ENCODE measurements at regions not wholly inside any gene's neighbourhood (a gene's known extent, or its start where the extent isn't known, plus 50 kb on each side); places are given as distances from the start of the nearest gene placed in this dataset.

- Histone ChIP-seq H3K36me3 (replicated peaks in 1 of 2; ENCODE audit: control insufficient read depth in 2 of 2, insufficient read depth in 2 of 2, low read length in 2 of 2) (no peaks in the 10 kb centered on the region), H4K91ac (ENCODE audit: low read depth, low read length, poor library complexity) (no peak overlapping the region), H3K14ac (ENCODE audit: low read length) (no peak overlapping the region), H3K18ac (ENCODE audit: low read length) (peak overlapping the region; percentile 44), H3K4ac (ENCODE audit: low read length) (no peak overlapping the region), H3K9me3 (replicated peaks in 1 of 2; ENCODE audit: control insufficient read depth in 2 of 2, insufficient read depth in 1 of 2, low read depth in 1 of 2, low read length in 2 of 2) (no peaks in the 10 kb centered on the region), H3K27ac (replicated peaks; ENCODE audit: low read length) (peak overlapping the region; percentile 48), H3K9ac (ENCODE audit: low read depth, low read length, poor library complexity) (no peak overlapping the region), H2BK5ac (ENCODE audit: low read length) (peak overlapping the region; percentile 66), H4K8ac (ENCODE audit: low read depth, low read length) (no peak overlapping the region), H3K4me1 (ENCODE audit: control insufficient read depth in 2 of 2, insufficient read depth in 1 of 2, low read depth in 1 of 2, low read length in 2 of 2) (peaks cover 11 to 12% of the 10 kb centered on the region in 2 donors), H3K23ac (ENCODE audit: low read depth, low read length, poor library complexity) (no peak overlapping the region), H3K4me3 (ENCODE audit: low read length in 2 of 2) (peak overlapping the region in 1 of 2 donors; percentile 21), H2AK5ac (ENCODE audit: low read depth, low read length) (no peak overlapping the region), H2BK15ac (ENCODE audit: low read length) (no peak overlapping the region), H2BK120ac (ENCODE audit: low read depth, low read length) (no peak overlapping the region), H3K4me2 (ENCODE audit: insufficient read depth, low read length, poor library complexity, severe bottlenecking) (peak overlapping the region; percentile 40), H2AFZ (ENCODE audit: low read length) (peak overlapping the region; percentile 93), H2BK12ac (ENCODE audit: low read length) (no peak overlapping the region), H3K27me3 (ENCODE audit: control insufficient read depth in 3 of 3, insufficient read depth in 3 of 3, low read depth in 1 of 3, low read length in 3 of 3) (peaks cover 0 to 7% (median 0%) of the 10 kb centered on the region in 3 experiments), H3K79me1 (ENCODE audit: low read depth, low read length) (no peaks in the 10 kb centered on the region)
- no CpG with 5 or more reads among the region's 4 CpGs for WGBS, 2 donors (ENCODE audit: extremely low coverage in 2 of 2, insufficient read length in 2 of 2, insufficient replicate concordance in 1 of 2)
- DNase-seq (ENCODE audit: low spot score), result no peak
Observed at GRCh38 chr4:26238426-26238777, 82.4 kb upstream of the RBPJ start.

- Histone ChIP-seq H3K36me3 (replicated peaks in 1 of 2; ENCODE audit: control insufficient read depth in 2 of 2, insufficient read depth in 2 of 2, low read length in 2 of 2) (no peaks in the 10 kb centered on the region), H3K79me1 (ENCODE audit: low read depth, low read length) (no peaks in the 10 kb centered on the region), H3K18ac (ENCODE audit: low read length) (peak overlapping the region; percentile 44), H2BK120ac (ENCODE audit: low read depth, low read length) (no peak overlapping the region), H2AFZ (ENCODE audit: low read length) (peak overlapping the region; percentile 93), H3K27me3 (ENCODE audit: control insufficient read depth in 3 of 3, insufficient read depth in 3 of 3, low read depth in 1 of 3, low read length in 3 of 3) (peaks cover 0 to 7% (median 0%) of the 10 kb centered on the region in 3 experiments), H2AK5ac (ENCODE audit: low read depth, low read length) (no peak overlapping the region), H3K27ac (replicated peaks; ENCODE audit: low read length) (peak overlapping the region; percentile 48), H3K23ac (ENCODE audit: low read depth, low read length, poor library complexity) (no peak overlapping the region), H2BK5ac (ENCODE audit: low read length) (peak overlapping the region; percentile 66), H2BK12ac (ENCODE audit: low read length) (no peak overlapping the region), H3K4me1 (ENCODE audit: control insufficient read depth in 2 of 2, insufficient read depth in 1 of 2, low read depth in 1 of 2, low read length in 2 of 2) (peaks cover 11 to 12% of the 10 kb centered on the region in 2 donors), H3K4me3 (ENCODE audit: low read length in 2 of 2) (peak overlapping the region in 1 of 2 donors; percentile 21), H3K14ac (ENCODE audit: low read length) (no peak overlapping the region), H4K8ac (ENCODE audit: low read depth, low read length) (no peak overlapping the region), H3K9ac (ENCODE audit: low read depth, low read length, poor library complexity) (peak overlapping the region; percentile 12), H3K9me3 (replicated peaks in 1 of 2; ENCODE audit: control insufficient read depth in 2 of 2, insufficient read depth in 1 of 2, low read depth in 1 of 2, low read length in 2 of 2) (no peaks in the 10 kb centered on the region), H2BK15ac (ENCODE audit: low read length) (no peak overlapping the region), H3K4me2 (ENCODE audit: insufficient read depth, low read length, poor library complexity, severe bottlenecking) (peak overlapping the region; percentile 40), H4K91ac (ENCODE audit: low read depth, low read length, poor library complexity) (no peak overlapping the region), H3K4ac (ENCODE audit: low read length) (no peak overlapping the region)
- DNase-seq (ENCODE audit: low spot score), result peak; percentile 58
- no CpG with 5 or more reads among the region's 12 CpGs for WGBS, 2 donors (ENCODE audit: extremely low coverage in 2 of 2, insufficient read length in 2 of 2, insufficient replicate concordance in 1 of 2)
Observed at GRCh38 chr4:26238778-26239679, 81.8 kb upstream of the RBPJ start.

GRCh38 chr4:26239801-26240200 is 81.0 kb upstream of the RBPJ start:
- Histone ChIP-seq H3K9ac (ENCODE audit: low read depth, low read length, poor library complexity) (no peak overlapping the region), H3K23ac (ENCODE audit: low read depth, low read length, poor library complexity) (no peak overlapping the region), H2BK120ac (ENCODE audit: low read depth, low read length) (no peak overlapping the region), H3K27me3 (ENCODE audit: control insufficient read depth in 3 of 3, insufficient read depth in 3 of 3, low read depth in 1 of 3, low read length in 3 of 3) (peaks cover 0 to 7% (median 0%) of the 10 kb centered on the region in 3 experiments), H2BK12ac (ENCODE audit: low read length) (no peak overlapping the region), H3K14ac (ENCODE audit: low read length) (no peak overlapping the region), H3K4me3 (ENCODE audit: low read length in 2 of 2) (no peak overlapping the region), H3K4me2 (ENCODE audit: insufficient read depth, low read length, poor library complexity, severe bottlenecking) (no peak overlapping the region), H2BK5ac (ENCODE audit: low read length) (no peak overlapping the region), H3K9me3 (replicated peaks in 1 of 2; ENCODE audit: control insufficient read depth in 2 of 2, insufficient read depth in 1 of 2, low read depth in 1 of 2, low read length in 2 of 2) (no peaks in the 10 kb centered on the region), H3K27ac (replicated peaks; ENCODE audit: low read length) (no peak overlapping the region), H4K91ac (ENCODE audit: low read depth, low read length, poor library complexity) (no peak overlapping the region), H2AFZ (ENCODE audit: low read length) (no peak overlapping the region), H3K18ac (ENCODE audit: low read length) (no peak overlapping the region), H3K4ac (ENCODE audit: low read length) (no peak overlapping the region), H3K79me1 (ENCODE audit: low read depth, low read length) (no peaks in the 10 kb centered on the region), H3K36me3 (replicated peaks in 1 of 2; ENCODE audit: control insufficient read depth in 2 of 2, insufficient read depth in 2 of 2, low read length in 2 of 2) (no peaks in the 10 kb centered on the region), H3K4me1 (ENCODE audit: control insufficient read depth in 2 of 2, insufficient read depth in 1 of 2, low read depth in 1 of 2, low read length in 2 of 2) (peaks cover 11 to 12% of the 10 kb centered on the region in 2 donors), H2BK15ac (ENCODE audit: low read length) (no peak overlapping the region), H2AK5ac (ENCODE audit: low read depth, low read length) (no peak overlapping the region), H4K8ac (ENCODE audit: low read depth, low read length) (no peak overlapping the region)
- no peak for DNase-seq (ENCODE audit: low spot score)
- WGBS, 2 donors (ENCODE audit: extremely low coverage in 2 of 2, insufficient read length in 2 of 2, insufficient replicate concordance in 1 of 2), result no CpG with 5 or more reads among the region's 5 CpGs

- Histone ChIP-seq H3K23ac (ENCODE audit: low read depth, low read length, poor library complexity) (no peak overlapping the region), H3K18ac (ENCODE audit: low read length) (no peak overlapping the region), H3K4me2 (ENCODE audit: insufficient read depth, low read length, poor library complexity, severe bottlenecking) (no peak overlapping the region), H2BK5ac (ENCODE audit: low read length) (no peak overlapping the region), H3K9me3 (replicated peaks in 1 of 2; ENCODE audit: control insufficient read depth in 2 of 2, insufficient read depth in 1 of 2, low read depth in 1 of 2, low read length in 2 of 2) (no peaks in the 10 kb centered on the region), H3K4me3 (ENCODE audit: low read length in 2 of 2) (no peak overlapping the region), H3K14ac (ENCODE audit: low read length) (no peak overlapping the region), H3K27me3 (ENCODE audit: control insufficient read depth in 3 of 3, insufficient read depth in 3 of 3, low read depth in 1 of 3, low read length in 3 of 3) (peaks cover 0 to 7% (median 0%) of the 10 kb centered on the region in 3 experiments), H3K79me1 (ENCODE audit: low read depth, low read length) (no peaks in the 10 kb centered on the region), H2BK15ac (ENCODE audit: low read length) (no peak overlapping the region), H3K4ac (ENCODE audit: low read length) (no peak overlapping the region), H2AFZ (ENCODE audit: low read length) (no peak overlapping the region), H4K8ac (ENCODE audit: low read depth, low read length) (no peak overlapping the region), H3K36me3 (replicated peaks in 1 of 2; ENCODE audit: control insufficient read depth in 2 of 2, insufficient read depth in 2 of 2, low read length in 2 of 2) (no peaks in the 10 kb centered on the region), H2BK120ac (ENCODE audit: low read depth, low read length) (no peak overlapping the region), H4K91ac (ENCODE audit: low read depth, low read length, poor library complexity) (no peak overlapping the region), H2AK5ac (ENCODE audit: low read depth, low read length) (no peak overlapping the region), H3K9ac (ENCODE audit: low read depth, low read length, poor library complexity) (no peak overlapping the region), H3K4me1 (ENCODE audit: control insufficient read depth in 2 of 2, insufficient read depth in 1 of 2, low read depth in 1 of 2, low read length in 2 of 2) (peaks cover 11 to 12% of the 10 kb centered on the region in 2 donors), H2BK12ac (ENCODE audit: low read length) (no peak overlapping the region), H3K27ac (replicated peaks; ENCODE audit: low read length) (no peak overlapping the region)
- WGBS, 2 donors (ENCODE audit: extremely low coverage in 2 of 2, insufficient read length in 2 of 2, insufficient replicate concordance in 1 of 2), result no CpG with 5 or more reads among the region's 4 CpGs
- no peak for DNase-seq (ENCODE audit: low spot score)
Observed at GRCh38 chr4:26241179-26241578, 79.6 kb upstream of the RBPJ start.

All from neuronal stem cell (in vitro differentiated cells).